ENCODE measurements at regions not wholly inside any gene's neighbourhood (a gene's known extent, or its start where the extent isn't known, plus 50 kb on each side); places are given as distances from the start of the nearest gene placed in this dataset.

DNA sequence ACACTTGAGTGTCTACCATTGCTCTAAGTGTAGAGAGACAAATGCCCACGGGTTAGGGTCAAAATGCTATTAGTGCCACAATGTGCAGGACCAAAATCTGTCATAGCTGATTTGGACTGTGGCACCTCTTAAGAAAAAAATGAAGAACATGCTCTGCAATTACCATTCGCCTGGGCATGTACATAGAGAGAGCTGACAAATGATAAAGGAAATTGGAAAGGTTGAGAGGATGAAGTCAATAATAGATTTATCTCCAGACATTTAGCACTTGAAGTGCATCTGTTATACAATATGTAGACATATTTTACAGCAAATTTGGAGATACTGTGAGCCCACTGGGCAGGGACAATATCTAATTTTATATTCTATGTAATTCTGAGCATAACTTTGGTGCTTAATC is 804.4 kb downstream of the SATB2 start:
- H3K36me3 ChIP-seq (replicated peaks; ENCODE audit: low read depth, low read length), result no peaks in the 10 kb centered on the region
- TF ChIP-seq, protein P1, sequence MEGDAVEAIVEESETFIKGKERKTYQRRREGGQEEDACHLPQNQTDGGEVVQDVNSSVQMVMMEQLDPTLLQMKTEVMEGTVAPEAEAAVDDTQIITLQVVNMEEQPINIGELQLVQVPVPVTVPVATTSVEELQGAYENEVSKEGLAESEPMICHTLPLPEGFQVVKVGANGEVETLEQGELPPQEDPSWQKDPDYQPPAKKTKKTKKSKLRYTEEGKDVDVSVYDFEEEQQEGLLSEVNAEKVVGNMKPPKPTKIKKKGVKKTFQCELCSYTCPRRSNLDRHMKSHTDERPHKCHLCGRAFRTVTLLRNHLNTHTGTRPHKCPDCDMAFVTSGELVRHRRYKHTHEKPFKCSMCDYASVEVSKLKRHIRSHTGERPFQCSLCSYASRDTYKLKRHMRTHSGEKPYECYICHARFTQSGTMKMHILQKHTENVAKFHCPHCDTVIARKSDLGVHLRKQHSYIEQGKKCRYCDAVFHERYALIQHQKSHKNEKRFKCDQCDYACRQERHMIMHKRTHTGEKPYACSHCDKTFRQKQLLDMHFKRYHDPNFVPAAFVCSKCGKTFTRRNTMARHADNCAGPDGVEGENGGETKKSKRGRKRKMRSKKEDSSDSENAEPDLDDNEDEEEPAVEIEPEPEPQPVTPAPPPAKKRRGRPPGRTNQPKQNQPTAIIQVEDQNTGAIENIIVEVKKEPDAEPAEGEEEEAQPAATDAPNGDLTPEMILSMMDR (IDR thresholded peaks at IDR 0.05; ENCODE audit: low read depth, low read length), result no peak
- no peak for TF ChIP-seq EZH2phosphoT487 (IDR thresholded peaks at IDR 0.05; ENCODE audit: low read depth)

DNA sequence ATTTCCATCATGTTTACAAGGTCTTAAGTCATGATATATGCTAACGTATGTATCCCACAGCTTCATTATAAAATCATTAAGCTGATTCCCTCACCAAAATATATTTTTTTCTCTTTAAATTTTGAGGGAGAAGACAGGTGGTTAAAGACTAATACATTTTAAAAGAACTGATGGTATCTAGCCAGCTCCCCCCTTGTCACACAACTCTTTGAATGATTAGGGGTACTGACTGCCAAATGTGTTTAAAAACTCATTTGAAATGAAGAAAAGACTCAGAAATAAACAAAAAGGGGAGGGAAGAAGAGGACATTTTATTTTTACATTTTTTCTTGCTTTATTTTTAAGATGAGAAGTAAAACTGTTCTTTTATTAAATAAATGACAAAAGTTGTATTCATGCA is 805.3 kb downstream of the SATB2 start:
- Histone ChIP-seq H3K9me3 (ENCODE audit: insufficient read depth, low read length) (no peaks in the 10 kb centered on the region), H3K36me3 (replicated peaks; ENCODE audit: low read depth, low read length) (no peaks in the 10 kb centered on the region), H3K79me2 (ENCODE audit: low read length) (no peaks in the 10 kb centered on the region), H3K27me3 (ENCODE audit: low read depth, low read length) (peaks cover 23% of the 10 kb centered on the region), H2AFZ (ENCODE audit: low read depth, low read length) (no peak overlapping the region), H3K4me3 (ENCODE audit: low read length) (no peak overlapping the region), H3K9ac (ENCODE audit: low read length) (no peak overlapping the region), H3K4me1 (ENCODE audit: low read length) (no peaks in the 10 kb centered on the region), H4K20me1 (ENCODE audit: insufficient read depth, low read length) (no peaks in the 10 kb centered on the region), H3K27ac (ENCODE audit: low read length) (no peak overlapping the region), H3K4me2 (ENCODE audit: low read length) (no peak overlapping the region)
- no peak for TF ChIP-seq EZH2phosphoT487 (IDR thresholded peaks at IDR 0.05; ENCODE audit: low read depth)
- TF ChIP-seq, protein P1 (IDR thresholded peaks at IDR 0.05; ENCODE audit: low read depth, low read length), result no peak

More for the DNA sequence above, 804.4 kb downstream of the SATB2 start:
- Histone ChIP-seq H3K4me1 (ENCODE audit: low read length) (no peaks in the 10 kb centered on the region), H4K20me1 (ENCODE audit: insufficient read depth, low read length) (no peaks in the 10 kb centered on the region), H3K79me2 (ENCODE audit: low read length) (no peaks in the 10 kb centered on the region), H3K4me3 (ENCODE audit: low read length) (no peak overlapping the region), H3K27me3 (ENCODE audit: low read depth, low read length) (peaks cover 23% of the 10 kb centered on the region), H3K9ac (ENCODE audit: low read length) (no peak overlapping the region), H3K9me3 (ENCODE audit: insufficient read depth, low read length) (no peaks in the 10 kb centered on the region), H3K27ac (ENCODE audit: low read length) (no peak overlapping the region), H2AFZ (ENCODE audit: low read depth, low read length) (no peak overlapping the region), H3K4me2 (ENCODE audit: low read length) (no peak overlapping the region)

GRCh38 chr2:198645816-198646215 is 811.9 kb downstream of the SATB2 start:
- no peaks in the 10 kb centered on the region for H3K4me1 ChIP-seq (ENCODE audit: low read length)
- no peaks in the 10 kb centered on the region for H3K27me3 ChIP-seq (ENCODE audit: low read depth, low read length)
- no peaks in the 10 kb centered on the region for H3K36me3 ChIP-seq (replicated peaks; ENCODE audit: low read depth, low read length)
- no peak overlapping the region for H3K4me3 ChIP-seq (ENCODE audit: low read length)
- H4K20me1 ChIP-seq (ENCODE audit: insufficient read depth, low read length), result no peaks in the 10 kb centered on the region
- H3K27ac ChIP-seq (ENCODE audit: low read length), result no peak overlapping the region
- H3K9ac ChIP-seq (ENCODE audit: low read length), result no peak overlapping the region
- H3K79me2 ChIP-seq (ENCODE audit: low read length), result no peaks in the 10 kb centered on the region
- no peaks in the 10 kb centered on the region for H3K9me3 ChIP-seq (ENCODE audit: insufficient read depth, low read length)
- H2AFZ ChIP-seq (ENCODE audit: low read depth, low read length), result no peak overlapping the region
- TF ChIP-seq EZH2phosphoT487 (IDR thresholded peaks at IDR 0.05; ENCODE audit: low read depth), result no peak
- TF ChIP-seq, protein P1 (IDR thresholded peaks at IDR 0.05; ENCODE audit: low read depth, low read length), result no peak
- no peak overlapping the region for H3K4me2 ChIP-seq (ENCODE audit: low read length)

DNA sequence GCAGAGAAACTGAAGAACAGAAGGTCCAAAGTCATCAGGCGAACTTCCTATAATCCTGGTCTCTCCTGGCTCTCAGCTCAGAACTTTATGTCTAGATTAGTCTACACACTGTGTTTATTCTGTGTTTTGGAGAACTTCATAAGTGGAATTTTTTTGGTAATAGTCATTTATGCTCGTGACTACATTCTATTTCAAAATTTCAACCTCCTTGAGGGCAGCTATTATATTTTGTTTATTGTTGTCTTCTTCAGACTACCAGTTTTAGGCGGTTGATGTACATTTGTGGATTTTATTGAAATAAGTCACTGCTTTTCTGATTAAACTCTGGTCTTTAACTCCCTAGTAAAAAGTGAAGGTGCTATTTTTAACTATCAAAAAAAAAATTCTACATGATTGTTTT is 816.6 kb downstream of the SATB2 start:
- H3K27me3 ChIP-seq (ENCODE audit: low read depth, low read length), result no peaks in the 10 kb centered on the region
- H3K9ac ChIP-seq (ENCODE audit: low read length), result no peak overlapping the region
- no peaks in the 10 kb centered on the region for H3K4me1 ChIP-seq (ENCODE audit: low read length)
- no peak overlapping the region for H3K27ac ChIP-seq (ENCODE audit: low read length)
- H3K4me2 ChIP-seq (ENCODE audit: low read length), result no peak overlapping the region
- no peaks in the 10 kb centered on the region for H4K20me1 ChIP-seq (ENCODE audit: insufficient read depth, low read length)
- H3K9me3 ChIP-seq (ENCODE audit: insufficient read depth, low read length), result no peaks in the 10 kb centered on the region
- H3K36me3 ChIP-seq (replicated peaks; ENCODE audit: low read depth, low read length), result no peaks in the 10 kb centered on the region
- no peak for TF ChIP-seq EZH2phosphoT487 (IDR thresholded peaks at IDR 0.05; ENCODE audit: low read depth)
- TF ChIP-seq, protein P1 (IDR thresholded peaks at IDR 0.05; ENCODE audit: low read depth, low read length), result no peak
- no peak overlapping the region for H2AFZ ChIP-seq (ENCODE audit: low read depth, low read length)
- H3K79me2 ChIP-seq (ENCODE audit: low read length), result no peaks in the 10 kb centered on the region
- no peak overlapping the region for H3K4me3 ChIP-seq (ENCODE audit: low read length)

Data from OCI-LY3 (cell line).